ENCODE measurements at regions not wholly inside any gene's neighbourhood (a gene's known extent, or its start where the extent isn't known, plus 50 kb on each side); places are given as distances from the start of the nearest gene placed in this dataset.
"Not testable (repeated sequence)": the region's sequence is repeated elsewhere in the genome, so short reads cannot be mapped to it uniquely, and the experiment has no call there.

DNA sequence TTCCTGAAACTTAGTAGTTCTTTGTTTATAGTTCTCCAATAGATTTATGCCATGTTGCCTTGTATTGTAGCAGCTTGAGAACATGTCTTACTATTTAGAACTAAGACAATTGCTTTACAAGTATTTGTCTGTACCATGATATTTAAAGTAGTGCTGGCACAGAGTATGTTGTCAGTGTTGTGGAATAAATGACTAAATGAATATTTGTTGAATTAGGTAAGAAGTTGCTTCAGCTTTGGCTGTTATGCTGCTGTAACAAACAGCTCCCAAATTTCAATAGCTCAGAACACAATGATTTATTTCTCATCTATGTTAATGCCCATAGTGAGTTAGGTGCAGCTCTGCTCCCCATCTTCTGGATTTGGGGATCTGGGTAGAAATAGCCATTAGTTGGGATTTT is 90.2 kb upstream of the VCAM1 start:
- DNase-seq, result no peak

DNA sequence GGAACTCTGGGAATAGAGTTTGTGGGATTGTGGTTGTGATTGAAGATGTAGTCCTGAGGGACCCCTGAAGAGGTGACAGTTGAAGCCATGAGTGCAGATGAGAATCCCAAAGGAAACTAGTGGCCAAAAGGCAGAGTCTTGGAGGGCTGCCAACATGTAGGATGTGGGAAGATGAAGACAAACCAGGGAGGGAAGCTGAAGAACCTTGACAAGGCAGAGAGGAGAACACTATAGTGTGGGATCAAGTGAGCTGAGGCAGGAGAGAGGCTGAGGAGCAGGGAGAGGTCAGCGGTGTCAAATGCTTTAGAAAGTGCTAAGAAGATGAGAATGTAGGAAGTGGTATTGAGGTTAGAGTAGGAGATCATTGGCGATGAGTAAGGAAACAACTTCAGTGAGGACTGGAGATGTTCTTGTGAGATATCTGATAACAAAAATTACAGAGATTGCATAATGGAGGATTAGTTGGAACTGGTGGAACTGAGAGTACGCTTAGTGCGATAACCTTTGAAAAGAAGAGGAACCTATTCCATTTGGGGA is 88.5 kb upstream of the VCAM1 start:
- DNase-seq, result no peak

DNA sequence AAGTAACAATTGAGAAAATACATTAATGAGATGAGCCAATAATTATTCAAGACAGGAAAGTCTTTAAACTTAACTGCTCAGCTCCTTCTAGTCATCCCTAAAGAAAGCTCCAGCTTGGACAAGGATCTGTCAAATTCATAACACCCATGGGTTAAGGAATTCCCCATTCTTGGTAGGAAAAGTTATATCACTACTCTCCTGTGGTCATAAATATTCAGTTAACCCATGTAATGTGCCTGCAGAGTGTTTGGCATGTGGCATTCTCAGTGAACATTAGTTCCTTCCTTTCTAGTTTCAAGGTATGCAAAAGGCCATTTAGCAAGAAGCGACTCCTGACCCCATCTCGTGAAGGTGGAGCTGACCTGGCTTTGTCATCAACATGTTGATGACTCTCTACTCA is 76.7 kb upstream of the VCAM1 start:
- no peak for DNase-seq

DNA sequence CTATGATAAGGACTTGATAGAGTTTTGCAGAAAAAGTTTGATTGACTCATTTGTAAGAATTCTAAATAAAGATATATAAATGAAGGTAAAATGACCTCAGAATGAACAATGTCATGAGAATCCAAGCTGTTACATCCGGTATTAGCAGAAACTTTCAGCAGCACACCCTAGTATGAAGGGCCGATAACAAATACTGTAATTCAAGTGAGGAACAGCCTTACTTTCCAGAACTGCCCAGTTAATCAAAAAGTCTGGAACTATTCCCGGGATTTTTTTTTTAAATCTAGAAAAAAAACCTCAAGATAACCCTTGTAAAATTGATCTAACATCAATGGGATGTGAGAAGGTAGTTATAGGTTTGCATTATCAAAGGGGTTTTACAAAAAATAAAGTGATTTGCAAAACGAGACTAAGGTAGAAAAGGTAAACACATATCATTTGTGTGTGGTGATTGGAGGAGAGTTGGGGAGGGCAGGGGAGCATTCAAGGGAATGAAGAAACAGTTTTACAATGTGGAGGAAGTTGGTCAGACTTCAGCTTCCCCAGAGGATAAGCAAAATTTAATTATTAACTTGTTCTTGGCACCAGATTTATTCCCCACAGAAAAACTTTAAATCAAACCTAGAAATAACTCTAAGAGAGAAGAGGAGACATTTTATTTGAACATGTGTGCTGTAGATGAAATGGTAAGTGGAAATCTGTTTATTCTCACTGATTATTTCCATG is 75.9 kb upstream of the VCAM1 start:
- no peak for DNase-seq

DNA sequence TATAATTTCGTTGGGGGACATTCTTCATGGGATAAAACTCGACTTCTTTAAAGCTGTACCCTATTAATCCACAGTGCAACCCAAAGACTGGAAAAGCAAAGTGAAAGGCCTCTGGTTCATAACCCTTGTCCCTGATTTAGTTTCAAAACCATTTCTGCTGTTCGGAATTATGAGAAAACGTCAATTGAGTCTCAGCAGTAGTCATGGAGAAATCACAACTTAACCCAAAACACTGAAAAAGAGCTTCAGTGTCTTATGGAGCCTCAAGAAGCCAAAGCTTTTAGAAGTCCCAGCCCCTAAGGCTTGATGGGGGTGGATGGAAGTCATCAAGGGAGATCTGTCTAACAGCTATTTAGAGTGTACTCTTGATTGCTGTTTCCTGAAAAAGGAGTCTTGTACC is 73.5 kb upstream of the VCAM1 start:
- DNase-seq, result no peak

DNA sequence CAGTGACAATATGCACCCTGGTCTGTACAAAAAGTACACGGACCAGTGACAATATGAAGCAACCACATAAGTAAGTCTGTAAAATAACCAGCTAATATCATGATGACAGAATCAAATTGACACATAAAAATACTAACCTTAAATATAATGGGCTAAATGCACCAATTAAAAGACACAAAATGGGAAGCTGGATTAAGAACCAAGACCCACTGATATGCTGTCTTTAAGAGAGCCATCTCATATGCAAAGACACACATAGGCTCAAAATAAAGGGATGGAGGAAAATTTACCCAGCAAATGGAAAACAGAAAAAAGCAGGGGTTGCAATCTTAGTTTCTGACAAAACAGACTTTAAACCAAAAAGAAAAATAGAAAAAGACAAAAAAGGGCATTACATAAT is 70.4 kb upstream of the VCAM1 start:
- DNase-seq, result no peak

DNA sequence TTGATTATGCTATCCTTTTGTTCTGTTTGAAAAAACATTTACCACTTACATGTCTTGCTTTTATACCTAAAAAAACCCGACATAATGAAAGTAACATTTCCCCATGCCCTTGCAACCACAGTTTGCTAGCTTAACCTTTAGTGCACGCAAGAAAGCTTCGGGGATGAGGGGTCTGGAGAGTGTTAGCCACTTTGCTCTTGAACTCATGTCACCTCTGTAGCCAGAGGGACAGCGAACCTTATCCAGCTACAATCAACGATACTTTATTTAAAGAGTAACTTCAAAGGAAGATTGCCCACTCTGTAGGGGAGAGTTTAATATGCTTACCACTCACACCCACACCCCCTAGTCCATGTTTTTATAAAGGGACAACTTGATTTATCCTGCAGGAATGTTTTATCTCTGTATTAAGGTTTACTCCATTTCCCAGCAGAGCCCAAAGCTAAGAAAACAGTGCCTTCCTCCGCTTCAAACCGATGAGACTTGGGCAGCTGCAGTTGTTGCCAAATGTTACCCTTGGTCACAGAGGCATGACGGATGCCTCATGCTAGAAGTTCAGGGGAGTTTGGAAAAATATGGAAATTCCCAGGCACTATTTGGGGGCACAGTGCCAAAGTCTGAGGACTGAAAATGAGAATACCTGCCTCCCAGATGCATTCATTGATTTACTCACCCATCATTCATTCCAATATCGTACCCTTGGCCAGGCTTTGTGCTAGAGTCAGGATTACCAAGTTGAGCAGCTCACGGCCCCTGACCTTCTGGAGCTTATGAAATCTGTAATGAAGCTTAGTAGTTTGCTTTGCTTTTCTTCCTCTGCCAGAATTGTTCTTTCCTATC is 61.4 kb upstream of the VCAM1 start:
- no peak for DNase-seq

DNA sequence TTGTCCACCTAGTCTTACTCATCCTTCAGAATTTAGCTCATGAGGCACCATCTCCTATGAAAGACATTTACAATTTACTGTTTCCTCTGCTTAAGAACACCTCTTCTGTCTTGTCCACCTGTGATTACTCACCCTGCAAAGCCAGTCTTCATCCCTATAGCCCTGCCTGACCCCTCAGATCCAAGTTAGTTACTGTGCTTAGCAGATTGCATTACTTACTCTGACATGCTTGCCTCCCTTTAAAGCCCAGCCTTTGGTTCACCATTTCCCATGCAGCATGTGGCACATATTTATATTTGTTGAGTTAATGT is 60.9 kb upstream of the VCAM1 start:
- no peak for DNase-seq

DNA sequence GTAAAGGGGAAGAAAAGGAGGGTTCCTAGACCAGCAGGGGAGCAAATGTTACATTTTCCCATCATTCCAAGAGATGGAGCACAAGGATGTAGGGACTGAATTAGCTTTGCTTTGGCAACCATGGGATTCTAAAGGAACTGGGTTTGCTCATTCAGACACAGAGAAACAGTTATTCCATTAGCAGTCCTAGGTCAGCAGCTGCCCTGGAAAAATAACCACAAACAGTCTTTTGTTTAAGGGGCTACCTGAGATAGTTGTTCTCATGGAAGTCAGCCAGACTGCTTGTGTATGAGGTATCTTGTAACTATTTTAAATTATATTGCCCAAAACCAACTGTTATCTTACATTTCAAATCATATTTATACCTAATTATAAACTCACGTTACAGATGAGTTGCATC is 58.4 kb upstream of the VCAM1 start:
- no peak for DNase-seq

DNA sequence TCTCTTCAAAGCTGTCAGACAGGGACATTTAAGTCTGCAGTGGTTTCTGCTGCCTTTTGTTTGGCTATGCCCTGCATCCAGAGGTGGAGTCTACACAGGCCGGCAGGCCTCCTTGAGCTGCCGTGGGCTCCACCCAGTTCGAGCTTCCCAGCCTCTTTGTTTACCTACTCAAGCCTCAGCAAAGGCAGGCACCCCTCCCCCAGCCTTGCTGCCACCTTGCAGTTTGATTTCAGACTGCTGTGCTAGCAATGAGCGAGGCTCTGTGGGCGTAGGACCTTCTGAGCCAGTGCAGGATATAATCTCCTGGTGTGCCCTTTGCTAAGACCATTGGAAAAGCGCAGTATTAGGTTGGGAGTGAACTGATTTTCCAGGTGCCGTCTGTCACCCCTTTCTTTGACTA is 51.0 kb upstream of the VCAM1 start:
- DNase-seq, result not testable (repeated sequence)

Measured in hippocampal formation (tissue), 2 donors.